Activated naive CD4-positive, alpha-beta T cell treated with anti-CD3 and anti-CD28 coated beads, Interleukin-2, amount 10 ng/mL, durations not matched to agents 7 days and 5 days (primary cell): ENCODE measurements at regions not wholly inside any gene's neighbourhood (a gene's known extent, or its start where the extent isn't known, plus 50 kb on each side); places are given as distances from the start of the nearest gene placed in this dataset.
"Not testable (repeated sequence)": the region's sequence is repeated elsewhere in the genome, so short reads cannot be mapped to it uniquely, and the experiment has no call there.

Experiments used
- CTCF ChIA-PET: fragments of 350-600 bp; sonication (Branson Sonifier 250); formaldehyde crosslinking; loops from one replicate; lab custom pipeline; 2021; ENCODE audit warnings: antibody characterized with exemption; lab: Charles Lee
- DNase-seq: peaks from one replicate; pipeline ENCODE4 v3.0.0-alpha.2; 2020
- H3K27ac Mint-ChIP-seq: one replicate; pipeline ENCODE4 v1.8.0; 2021; ENCODE audit warnings: mild to moderate bottlenecking, moderate library complexity, mixed read lengths
- H3K27me3 Mint-ChIP-seq: one replicate; pipeline ENCODE4 v1.8.0; 2021; ENCODE audit warnings: mild to moderate bottlenecking, mixed read lengths
- H3K36me3 Mint-ChIP-seq: one replicate; pipeline ENCODE4 v1.8.0; 2021; ENCODE audit warnings: mixed read lengths
- H3K4me1 Mint-ChIP-seq: one replicate; pipeline ENCODE4 v1.8.0; 2021; ENCODE audit warnings: mixed read lengths
- H3K4me3 Mint-ChIP-seq: one replicate; pipeline ENCODE4 v1.8.0; 2021; ENCODE audit warnings: mild to moderate bottlenecking, moderate library complexity, mixed read lengths
- H3K9me3 Mint-ChIP-seq: one replicate; pipeline ENCODE4 v1.8.0; 2021; ENCODE audit warnings: mixed read lengths

DNA sequence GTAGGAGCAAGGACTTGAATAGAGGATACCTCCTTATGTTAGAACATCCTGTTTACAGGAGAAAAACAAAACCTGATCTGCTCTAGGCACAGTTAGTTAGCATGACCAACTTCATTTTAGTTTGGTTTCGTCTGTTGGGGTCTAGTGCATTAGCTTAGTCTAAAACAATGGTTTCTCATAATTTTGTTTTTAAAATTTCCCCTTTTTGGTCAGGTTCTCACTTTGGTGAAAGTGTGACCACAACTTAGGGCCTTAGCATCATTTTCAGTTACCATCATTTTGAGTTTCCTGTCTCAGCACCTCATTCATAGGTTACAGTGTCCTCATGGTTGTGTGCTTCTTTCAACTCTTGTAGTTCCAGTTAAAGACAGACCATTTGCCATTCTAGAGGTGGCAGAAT lies 1277.0 kb upstream of the SLC39A10 start:
- Mint-ChIP-seq H3K27me3 (no peaks in the 10 kb centered on the region), H3K36me3 (no peaks in the 10 kb centered on the region), H3K9me3 (peaks cover 9% of the 10 kb centered on the region), H3K4me3 (no peak overlapping the region), H3K4me1 (no peaks in the 10 kb centered on the region), H3K27ac (no peak overlapping the region)
- DNase-seq = no peak
- CTCF ChIA-PET = no interaction called here

DNA sequence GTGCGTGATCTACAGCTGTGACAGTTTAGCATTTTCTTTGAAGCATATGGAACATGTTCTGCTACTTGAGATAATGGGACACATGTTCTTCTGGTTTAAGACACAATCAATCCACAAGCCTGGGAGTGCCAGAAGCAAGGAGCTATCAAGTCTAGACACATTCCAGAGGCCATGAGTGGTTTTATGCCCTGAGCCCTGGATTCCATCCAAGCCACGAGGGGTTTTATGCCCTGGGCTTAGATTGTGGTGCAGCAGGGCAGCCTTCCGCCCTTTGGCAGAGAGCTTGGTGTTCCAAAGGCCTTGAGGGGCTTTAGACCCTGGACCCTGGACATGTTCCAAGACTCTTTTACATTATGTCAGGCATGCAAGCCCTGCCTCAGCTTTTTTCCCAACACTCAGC lies 1289.6 kb upstream of the SLC39A10 start:
- DNase-seq, CTCF ChIA-PET, H3K27ac Mint-ChIP-seq, H3K4me3 Mint-ChIP-seq, H3K4me1 Mint-ChIP-seq, H3K36me3 Mint-ChIP-seq, H3K9me3 Mint-ChIP-seq, H3K27me3 Mint-ChIP-seq: not testable (repeated sequence)

DNA sequence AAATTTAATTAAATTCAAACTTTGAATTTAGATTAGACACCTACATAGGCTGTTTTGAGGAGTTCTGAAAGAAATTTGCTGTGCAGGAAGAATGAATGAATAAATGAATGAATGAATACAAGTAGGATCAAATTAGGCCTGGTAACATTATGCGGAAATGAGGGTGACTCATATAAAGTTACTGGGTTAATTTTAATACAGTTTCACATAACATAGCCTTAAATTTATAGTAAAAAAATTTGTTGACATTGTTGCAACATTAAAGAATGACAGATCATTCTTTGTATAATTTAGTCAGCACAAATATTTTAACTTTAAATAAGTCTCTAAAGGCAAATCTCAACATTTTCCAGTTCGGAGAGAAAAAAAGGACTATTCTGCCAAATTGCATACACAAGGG lies 1293.1 kb upstream of the SLC39A10 start:
- Mint-ChIP-seq H3K4me1 (no peaks in the 10 kb centered on the region), H3K4me3 (no peak overlapping the region), H3K27me3 (no peaks in the 10 kb centered on the region), H3K9me3 (no peaks in the 10 kb centered on the region), H3K36me3 (no peaks in the 10 kb centered on the region), H3K27ac (no peak overlapping the region)
- no peak for DNase-seq
- CTCF ChIA-PET = no interaction called here

DNA sequence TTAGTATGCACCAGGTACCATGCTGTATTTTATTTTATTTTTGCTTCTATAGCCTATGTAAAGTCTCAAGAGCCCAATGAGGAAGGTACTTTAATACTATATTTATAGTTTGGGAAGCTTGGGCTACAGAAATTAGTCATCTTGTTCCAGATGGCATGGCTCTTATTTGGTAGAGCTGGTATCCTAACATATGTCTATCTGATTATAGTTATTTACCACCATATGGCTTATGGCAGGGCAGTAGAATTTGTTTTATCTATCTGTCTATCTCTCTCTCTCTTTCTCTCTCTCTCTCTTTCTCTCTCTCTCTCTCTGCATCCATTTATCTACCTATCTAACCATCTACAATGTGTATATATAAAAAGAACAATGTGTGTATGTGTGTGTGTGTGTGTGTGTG lies 1293.7 kb upstream of the SLC39A10 start:
- CTCF ChIA-PET = no interaction called here
- Mint-ChIP-seq H3K4me3 (no peak overlapping the region), H3K4me1 (no peaks in the 10 kb centered on the region), H3K27me3 (no peaks in the 10 kb centered on the region), H3K9me3 (no peaks in the 10 kb centered on the region), H3K36me3 (no peaks in the 10 kb centered on the region), H3K27ac (no peak overlapping the region)
- no peak for DNase-seq

DNA sequence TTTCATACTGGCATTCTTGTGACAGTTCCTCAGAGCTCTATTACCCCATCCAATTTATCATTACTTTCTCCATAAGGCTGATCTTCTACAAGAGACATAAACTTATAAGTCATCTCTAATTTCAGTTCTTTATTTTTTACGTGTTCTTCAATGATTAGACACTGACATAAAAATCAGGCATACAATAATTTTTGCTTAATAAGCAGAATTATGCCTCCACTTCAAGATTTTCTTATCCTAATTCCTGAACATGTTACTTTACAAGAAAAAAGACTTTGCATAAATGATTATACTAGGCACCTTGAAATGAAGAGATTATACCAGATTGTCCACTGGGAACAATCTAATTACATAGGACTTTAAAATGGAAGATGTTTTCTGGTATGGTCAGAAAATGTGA lies 1304.5 kb upstream of the SLC39A10 start:
- no peak overlapping the region for H3K27ac Mint-ChIP-seq
- no peaks in the 10 kb centered on the region for H3K36me3 Mint-ChIP-seq
- DNase-seq = no peak
- peaks cover 2% of the 10 kb centered on the region for H3K9me3 Mint-ChIP-seq
- H3K27me3 Mint-ChIP-seq = no peaks in the 10 kb centered on the region
- CTCF ChIA-PET = no interaction called here
- H3K4me3 Mint-ChIP-seq = no peak overlapping the region
- H3K4me1 Mint-ChIP-seq = no peaks in the 10 kb centered on the region

DNA sequence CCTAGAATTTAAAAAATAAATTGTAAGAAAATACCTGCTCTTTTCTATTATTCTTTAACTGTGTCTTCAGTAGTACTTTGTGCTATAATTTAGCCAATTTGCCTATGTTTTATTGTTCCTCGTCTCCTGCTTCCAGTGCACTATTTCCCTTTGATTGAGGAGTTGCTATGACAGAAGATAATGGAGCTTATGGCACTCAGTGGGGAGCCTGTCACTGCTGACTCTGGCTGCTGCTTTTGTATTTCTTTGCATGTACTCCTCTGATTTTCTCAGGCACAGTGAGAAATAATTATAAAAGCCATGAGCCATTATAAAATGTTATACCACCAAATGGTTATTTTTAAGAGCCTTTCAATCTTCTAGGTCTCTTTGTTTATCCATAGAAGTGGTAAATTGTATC lies 1310.8 kb upstream of the SLC39A10 start:
- CTCF ChIA-PET = no interaction called here
- H3K4me1 Mint-ChIP-seq = no peaks in the 10 kb centered on the region
- no peaks in the 10 kb centered on the region for H3K36me3 Mint-ChIP-seq
- no peaks in the 10 kb centered on the region for H3K27me3 Mint-ChIP-seq
- DNase-seq = no peak
- no peak overlapping the region for H3K27ac Mint-ChIP-seq
- no peak overlapping the region for H3K4me3 Mint-ChIP-seq
- H3K9me3 Mint-ChIP-seq = no peaks in the 10 kb centered on the region

DNA sequence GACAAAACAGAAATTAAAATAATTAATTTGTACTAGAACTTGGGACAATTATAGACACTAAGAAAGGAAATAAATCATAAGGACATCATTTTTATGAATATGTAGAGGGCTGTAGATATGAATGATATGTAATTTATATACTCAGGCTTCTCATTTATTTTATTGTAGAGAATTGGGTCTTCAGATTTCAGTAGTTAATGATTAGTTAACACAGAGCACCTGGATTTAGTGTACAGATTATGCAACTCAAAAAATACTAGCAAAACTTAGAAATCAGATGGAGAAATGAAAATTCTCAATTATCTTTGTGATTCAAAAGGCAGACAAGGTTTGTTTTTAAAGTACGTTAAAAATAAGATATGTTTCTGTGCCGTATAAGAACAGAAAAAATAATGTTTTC lies 1311.7 kb upstream of the SLC39A10 start:
- no peak for DNase-seq
- Mint-ChIP-seq H3K36me3 (no peaks in the 10 kb centered on the region), H3K4me1 (no peaks in the 10 kb centered on the region), H3K4me3 (no peak overlapping the region), H3K27ac (no peak overlapping the region), H3K9me3 (no peaks in the 10 kb centered on the region), H3K27me3 (no peaks in the 10 kb centered on the region)
- CTCF ChIA-PET = no interaction called here

DNA sequence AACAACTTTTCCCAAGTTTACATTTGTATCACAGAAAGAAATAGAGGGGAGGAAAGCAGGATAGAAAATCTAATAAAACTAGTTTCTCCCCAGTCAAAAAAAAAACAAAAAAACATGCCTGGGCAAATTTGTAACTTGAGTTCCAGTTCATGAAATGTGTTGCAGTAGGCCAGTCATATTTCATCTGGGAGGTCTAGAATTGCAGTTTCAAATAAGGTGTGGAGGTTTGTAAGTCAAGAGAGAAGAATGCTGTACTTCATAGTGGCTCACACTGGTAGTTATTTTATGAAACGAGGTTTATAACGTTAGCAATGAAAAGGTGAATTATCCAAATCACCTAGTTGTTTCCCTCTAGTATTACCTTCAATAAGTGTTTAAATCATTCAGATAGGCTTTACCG lies 1313.9 kb upstream of the SLC39A10 start:
- Mint-ChIP-seq H3K27me3 (no peaks in the 10 kb centered on the region), H3K27ac (no peak overlapping the region), H3K36me3 (no peaks in the 10 kb centered on the region), H3K4me3 (no peak overlapping the region), H3K4me1 (no peaks in the 10 kb centered on the region), H3K9me3 (no peaks in the 10 kb centered on the region)
- CTCF ChIA-PET = no interaction called here
- no peak for DNase-seq

DNA sequence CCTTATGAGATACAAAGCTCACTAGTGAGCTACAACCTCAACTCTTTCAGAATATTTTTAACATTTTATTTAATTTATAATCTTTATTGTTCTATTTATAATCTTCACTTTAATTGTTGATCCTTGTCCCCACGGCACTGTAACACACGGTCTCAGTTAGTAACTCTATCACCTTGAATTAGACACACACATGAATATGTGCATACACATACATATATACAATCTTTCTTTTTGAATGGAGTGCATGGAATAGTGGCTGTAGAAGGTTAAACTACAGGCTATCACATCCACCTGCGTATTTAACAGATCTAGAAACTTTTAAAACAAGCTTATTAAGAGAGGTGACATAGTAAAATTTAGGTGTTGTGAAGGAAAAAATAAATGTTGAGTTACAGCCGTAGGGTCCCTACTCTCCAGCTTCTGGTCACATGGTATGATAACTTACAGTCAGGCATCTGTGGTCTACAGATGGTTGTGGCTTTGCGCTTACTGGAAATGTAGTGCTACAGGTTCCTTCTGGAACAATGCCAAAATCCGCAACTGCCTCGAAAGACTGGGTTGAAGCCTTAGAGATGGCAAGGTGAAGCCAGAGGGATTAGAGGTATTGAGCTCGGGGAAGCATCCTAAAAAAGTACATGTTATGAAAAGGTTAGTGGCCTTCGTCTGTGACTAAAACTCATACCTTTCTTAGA lies 1324.1 kb upstream of the SLC39A10 start:
- CTCF ChIA-PET = no interaction called here
- H3K4me1 Mint-ChIP-seq = no peaks in the 10 kb centered on the region
- no peaks in the 10 kb centered on the region for H3K27me3 Mint-ChIP-seq
- H3K36me3 Mint-ChIP-seq = no peaks in the 10 kb centered on the region
- no peaks in the 10 kb centered on the region for H3K9me3 Mint-ChIP-seq
- no peak for DNase-seq
- no peak overlapping the region for H3K27ac Mint-ChIP-seq
- no peak overlapping the region for H3K4me3 Mint-ChIP-seq

DNA sequence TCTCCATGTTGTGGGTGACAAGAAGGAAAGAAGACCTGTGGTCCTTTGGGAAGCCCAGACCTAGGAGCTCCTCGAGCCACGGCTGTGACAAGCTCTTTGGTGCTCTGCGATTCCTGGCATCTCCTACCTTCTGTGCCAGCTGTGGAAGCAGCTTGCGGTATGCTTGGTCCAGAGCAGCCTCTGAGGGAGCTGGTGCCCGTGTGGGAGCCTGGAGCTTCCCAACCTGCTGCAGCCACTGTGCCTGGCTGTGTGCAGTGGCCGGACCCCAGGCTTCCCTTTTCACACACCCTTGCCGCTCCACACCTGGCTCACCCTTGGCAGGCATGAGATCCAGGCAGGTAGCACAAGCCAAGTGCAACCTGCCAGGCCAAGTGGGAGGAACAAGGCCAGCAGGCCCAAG lies 1328.6 kb upstream of the SLC39A10 start:
- DNase-seq = no peak
- CTCF ChIA-PET = no interaction called here
- H3K27me3 Mint-ChIP-seq = no peaks in the 10 kb centered on the region
- no peak overlapping the region for H3K27ac Mint-ChIP-seq
- H3K9me3 Mint-ChIP-seq = no peaks in the 10 kb centered on the region
- H3K4me1 Mint-ChIP-seq = no peaks in the 10 kb centered on the region
- no peaks in the 10 kb centered on the region for H3K36me3 Mint-ChIP-seq
- no peak overlapping the region for H3K4me3 Mint-ChIP-seq

DNA sequence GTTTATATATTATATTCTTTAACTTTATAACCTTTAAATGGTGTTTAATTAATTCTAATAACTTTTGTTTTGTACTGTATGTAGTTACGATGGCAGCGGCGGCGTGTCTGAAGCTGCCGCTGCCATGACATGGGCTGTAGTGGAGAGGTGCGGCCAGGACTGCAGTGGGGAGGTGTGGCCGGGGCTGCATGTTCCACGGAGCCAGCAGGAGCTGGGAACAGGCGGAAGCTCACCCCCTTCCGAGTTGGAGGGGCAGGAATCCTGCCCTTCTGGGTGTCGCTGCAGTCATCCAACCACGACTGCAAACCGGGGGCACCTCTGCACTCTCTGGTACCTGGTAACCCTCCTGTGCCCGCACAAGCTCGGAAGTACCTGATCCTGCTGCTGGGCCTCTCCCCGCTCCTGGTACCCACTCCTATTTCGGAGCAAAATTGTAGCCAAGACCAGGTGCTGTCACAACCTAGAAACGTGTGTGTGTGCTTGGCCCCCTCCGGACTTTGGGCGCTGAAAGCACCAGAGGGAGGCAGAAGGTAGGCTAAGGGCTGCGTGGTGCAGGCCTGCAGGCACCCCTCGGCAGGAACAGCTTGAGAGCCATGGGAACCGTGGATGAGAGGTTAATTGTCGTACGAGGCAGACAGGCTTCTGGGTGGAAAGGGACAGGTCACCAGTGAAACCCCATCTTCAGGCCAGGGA lies 1329.7 kb upstream of the SLC39A10 start:
- Mint-ChIP-seq H3K27me3 (no peaks in the 10 kb centered on the region), H3K4me1 (no peaks in the 10 kb centered on the region), H3K9me3 (no peaks in the 10 kb centered on the region), H3K4me3 (no peak overlapping the region), H3K27ac (no peak overlapping the region), H3K36me3 (no peaks in the 10 kb centered on the region)
- no peak for DNase-seq
- CTCF ChIA-PET = no interaction called here

DNA sequence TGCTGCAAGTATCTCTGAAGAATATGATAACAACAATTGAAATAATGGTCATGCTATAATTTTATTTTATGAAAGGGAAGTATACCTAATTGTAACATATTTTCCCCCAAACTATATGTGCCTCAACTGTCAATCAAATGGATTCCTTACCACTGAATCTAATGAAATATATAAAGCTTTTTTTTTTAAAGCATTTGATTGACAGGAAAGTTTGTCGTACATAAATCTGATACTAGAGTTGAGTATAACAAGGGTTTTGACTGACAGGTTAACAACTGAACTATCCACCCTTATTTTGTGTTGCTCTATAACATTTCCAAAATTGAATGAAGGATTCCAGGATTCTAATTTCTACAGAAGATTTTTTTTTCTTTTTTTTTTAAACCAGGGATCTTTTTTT lies 1333.3 kb upstream of the SLC39A10 start:
- CTCF ChIA-PET = no interaction called here
- H3K27ac Mint-ChIP-seq = no peak overlapping the region
- no peaks in the 10 kb centered on the region for H3K4me1 Mint-ChIP-seq
- DNase-seq = no peak
- H3K4me3 Mint-ChIP-seq = no peak overlapping the region
- H3K27me3 Mint-ChIP-seq = no peaks in the 10 kb centered on the region
- no peaks in the 10 kb centered on the region for H3K9me3 Mint-ChIP-seq
- H3K36me3 Mint-ChIP-seq = no peaks in the 10 kb centered on the region

DNA sequence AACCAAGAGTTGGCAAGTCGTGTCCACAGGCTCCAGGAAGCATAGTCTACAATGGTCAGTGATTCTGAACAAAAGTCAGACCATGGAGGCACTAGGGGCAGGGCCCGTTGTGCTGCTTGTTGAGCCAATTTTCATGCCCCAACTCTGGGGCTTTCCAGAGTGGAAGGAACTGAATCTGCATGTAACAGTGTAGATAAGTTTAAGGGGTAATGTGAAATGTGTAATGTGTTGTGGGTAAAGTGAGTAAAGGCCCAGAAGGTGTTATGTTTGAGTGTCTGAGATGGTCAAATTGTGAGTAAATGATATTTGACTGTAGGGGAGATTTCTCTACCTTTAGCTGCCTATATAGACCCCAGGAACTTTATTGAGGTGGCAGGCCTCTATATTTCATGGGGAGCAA lies 1336.5 kb upstream of the SLC39A10 start:
- H3K4me3 Mint-ChIP-seq = no peak overlapping the region
- no peak overlapping the region for H3K27ac Mint-ChIP-seq
- no peaks in the 10 kb centered on the region for H3K9me3 Mint-ChIP-seq
- no peaks in the 10 kb centered on the region for H3K4me1 Mint-ChIP-seq
- CTCF ChIA-PET = no interaction called here
- H3K36me3 Mint-ChIP-seq = no peaks in the 10 kb centered on the region
- DNase-seq = no peak
- H3K27me3 Mint-ChIP-seq = no peaks in the 10 kb centered on the region

DNA sequence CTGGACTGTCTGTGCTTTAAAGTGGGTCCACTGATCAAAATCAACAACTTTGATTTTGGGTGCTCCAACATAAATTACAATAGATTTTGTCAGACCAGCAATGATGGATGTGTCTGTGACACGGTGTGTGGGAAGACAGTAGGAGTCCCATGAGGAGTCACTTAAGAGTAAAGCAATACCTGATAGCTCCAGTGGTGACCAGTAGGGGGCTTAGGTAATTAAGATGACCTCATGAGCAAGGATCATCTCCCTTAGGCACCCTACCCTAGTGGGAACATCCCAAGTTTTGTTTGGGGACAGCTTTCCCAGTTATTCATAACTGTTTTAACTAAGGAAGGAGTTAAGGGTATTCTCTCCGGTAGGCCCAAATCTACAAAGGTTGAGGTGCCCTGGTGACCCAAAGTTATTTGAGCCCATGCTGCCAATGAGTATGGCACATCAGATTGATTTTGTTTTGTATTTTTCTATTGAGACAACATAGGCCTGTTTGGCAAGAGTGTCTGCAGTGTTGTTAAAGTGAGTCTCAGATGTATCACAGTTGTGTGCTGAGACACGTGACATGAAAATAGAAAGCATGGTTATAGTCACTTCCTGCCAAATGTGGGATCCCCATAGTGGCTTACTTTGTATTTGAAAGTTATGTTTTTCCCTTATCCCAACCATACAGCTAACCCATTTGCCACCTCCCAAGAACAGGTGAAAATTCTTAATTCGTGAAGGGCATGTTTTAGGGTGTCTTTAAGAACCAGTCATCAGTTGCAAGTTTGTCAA lies 1337.6 kb upstream of the SLC39A10 start:
- H3K27me3 Mint-ChIP-seq = no peaks in the 10 kb centered on the region
- H3K27ac Mint-ChIP-seq = no peak overlapping the region
- H3K4me1 Mint-ChIP-seq = no peaks in the 10 kb centered on the region
- no peaks in the 10 kb centered on the region for H3K36me3 Mint-ChIP-seq
- H3K9me3 Mint-ChIP-seq = no peaks in the 10 kb centered on the region
- DNase-seq = no peak
- H3K4me3 Mint-ChIP-seq = no peak overlapping the region
- CTCF ChIA-PET = no interaction called here

DNA sequence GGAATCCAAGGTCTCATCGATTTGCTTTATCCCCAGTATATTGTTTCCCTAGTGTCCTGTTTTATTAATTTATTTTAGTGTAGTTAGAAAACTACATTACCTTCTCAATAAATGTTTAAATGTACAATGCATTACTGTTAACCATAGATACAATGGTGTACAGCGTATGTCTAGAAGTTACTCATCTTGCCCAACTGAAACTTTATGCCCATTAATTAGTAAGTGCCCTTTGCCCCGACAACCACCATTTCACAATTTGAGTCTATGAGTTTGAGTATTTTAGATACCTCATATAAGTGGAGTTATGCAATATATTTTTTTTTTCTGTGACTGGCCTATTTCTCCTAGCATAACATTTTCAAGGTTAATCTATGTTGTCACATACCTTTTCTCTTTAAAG lies 1343.0 kb upstream of the SLC39A10 start:
- no peak overlapping the region for H3K4me3 Mint-ChIP-seq

More for the DNA sequence above, 1343.0 kb upstream of the SLC39A10 start:
- no peaks in the 10 kb centered on the region for H3K4me1 Mint-ChIP-seq
- H3K36me3 Mint-ChIP-seq = no peaks in the 10 kb centered on the region
- no peaks in the 10 kb centered on the region for H3K27me3 Mint-ChIP-seq
- no peaks in the 10 kb centered on the region for H3K9me3 Mint-ChIP-seq
- CTCF ChIA-PET = no interaction called here
- H3K27ac Mint-ChIP-seq = no peak overlapping the region
- DNase-seq = no peak
